Spleen (tissue), 7 donors: ENCODE measurements at regions not wholly inside any gene's neighbourhood (a gene's known extent, or its start where the extent isn't known, plus 50 kb on each side); places are given as distances from the start of the nearest gene placed in this dataset.

Experiments used
- CTCF ChIP-seq, 11 experiments: fragments of 200-600 bp in 7 of 11; fragments of 450-650 bp in 4 of 11; sonication (generic) in 4 of 11; IDR thresholded peaks in 8 of 11; conservative IDR thresholded peaks in 3 of 11; 1 replicate in 7 of 11; 2 replicates in 4 of 11; pipeline versions ENCODE4 v1.4.0 to v1.8.0; 2016 to 2021; ENCODE audit warnings: antibody characterized with exemption in 11 of 11, inconsistent platforms in 4 of 11, mild to moderate bottlenecking in 1 of 11
- POLR2A ChIP-seq, 3 donors: fragments of 450-650 bp; IDR thresholded peaks; one replicate each; pipeline ENCODE4 v1.5.1; 2017; ENCODE audit warnings: antibody characterized with exemption in 3 of 3, mild to moderate bottlenecking in 1 of 3
- donor health status: DM: no; HTN: no; CAD: no; lungs with moderate emphysema.
- donor health status: DM: no; HTN: no; CAD: no.
- donor health status: DM: no; HTN: no; CAD: no.

GRCh38 chr6:69555088-69555638 is 241.6 kb downstream of the LMBRD1 start:
- no peak for TF ChIP-seq CTCF (IDR thresholded peaks at IDR 0.05 in 8 of 11, conservative IDR thresholded peaks at IDR 0.05 in 3 of 11)
- no peak for TF ChIP-seq POLR2A (IDR thresholded peaks at IDR 0.05)
